ENCODE measurements at regions not wholly inside any gene's neighbourhood (a gene's known extent, or its start where the extent isn't known, plus 50 kb on each side); places are given as distances from the start of the nearest gene placed in this dataset.
"Not testable (repeated sequence)": the region's sequence is repeated elsewhere in the genome, so short reads cannot be mapped to it uniquely, and the experiment has no call there.

GRCh38 chr14:105624749-105625434, 98.5 kb downstream of the TMEM121 start:
- H3K36me3 ChIP-seq (ENCODE audit: control insufficient read depth, insufficient read depth, low read length); H3K4me1 ChIP-seq (ENCODE audit: control insufficient read depth, insufficient read depth, low read length); H3K4me3 ChIP-seq (ENCODE audit: low read depth, low read length); H3K27ac ChIP-seq (ENCODE audit: low read depth, low read length); H3K27me3 ChIP-seq (ENCODE audit: control insufficient read depth, insufficient read depth, low read length); H3K9ac ChIP-seq (ENCODE audit: low read depth, low read length): not testable (repeated sequence)
- H3K9me3 ChIP-seq (ENCODE audit: control insufficient read depth, insufficient read depth, low read length), result peaks cover 18% of the 10 kb centered on the region

- H3K27ac ChIP-seq (ENCODE audit: low read depth, low read length); H3K27me3 ChIP-seq (ENCODE audit: control insufficient read depth, insufficient read depth, low read length); H3K36me3 ChIP-seq (ENCODE audit: control insufficient read depth, insufficient read depth, low read length); H3K9ac ChIP-seq (ENCODE audit: low read depth, low read length); H3K4me3 ChIP-seq (ENCODE audit: low read depth, low read length); H3K4me1 ChIP-seq (ENCODE audit: control insufficient read depth, insufficient read depth, low read length): not testable (repeated sequence)
- peaks cover 22% of the 10 kb centered on the region for H3K9me3 ChIP-seq (ENCODE audit: control insufficient read depth, insufficient read depth, low read length)
Measured at GRCh38 chr14:105625448-105625847, 99.1 kb downstream of the TMEM121 start.

- not testable (repeated sequence) for H3K36me3 ChIP-seq (ENCODE audit: control insufficient read depth, insufficient read depth, low read length); H3K27ac ChIP-seq (ENCODE audit: low read depth, low read length); H3K9ac ChIP-seq (ENCODE audit: low read depth, low read length); H3K4me1 ChIP-seq (ENCODE audit: control insufficient read depth, insufficient read depth, low read length); H3K4me3 ChIP-seq (ENCODE audit: low read depth, low read length); H3K27me3 ChIP-seq (ENCODE audit: control insufficient read depth, insufficient read depth, low read length)
- peaks cover 29% of the 10 kb centered on the region for H3K9me3 ChIP-seq (ENCODE audit: control insufficient read depth, insufficient read depth, low read length)
Measured at GRCh38 chr14:105626111-105626510, 99.7 kb downstream of the TMEM121 start.

- H3K9ac ChIP-seq (ENCODE audit: low read depth, low read length); H3K27me3 ChIP-seq (ENCODE audit: control insufficient read depth, insufficient read depth, low read length); H3K4me3 ChIP-seq (ENCODE audit: low read depth, low read length); H3K4me1 ChIP-seq (ENCODE audit: control insufficient read depth, insufficient read depth, low read length); H3K27ac ChIP-seq (ENCODE audit: low read depth, low read length); H3K36me3 ChIP-seq (ENCODE audit: control insufficient read depth, insufficient read depth, low read length): not testable (repeated sequence)
- H3K9me3 ChIP-seq (ENCODE audit: control insufficient read depth, insufficient read depth, low read length), result peaks cover 25% of the 10 kb centered on the region
Measured at GRCh38 chr14:105626651-105627050, 100.3 kb downstream of the TMEM121 start.

- not testable (repeated sequence) for H3K4me3 ChIP-seq (ENCODE audit: low read depth, low read length); H3K9ac ChIP-seq (ENCODE audit: low read depth, low read length); H3K27ac ChIP-seq (ENCODE audit: low read depth, low read length); H3K27me3 ChIP-seq (ENCODE audit: control insufficient read depth, insufficient read depth, low read length); H3K4me1 ChIP-seq (ENCODE audit: control insufficient read depth, insufficient read depth, low read length); H3K36me3 ChIP-seq (ENCODE audit: control insufficient read depth, insufficient read depth, low read length)
- H3K9me3 ChIP-seq (ENCODE audit: control insufficient read depth, insufficient read depth, low read length), result peaks cover 29% of the 10 kb centered on the region
Measured at GRCh38 chr14:105627287-105627686, 100.9 kb downstream of the TMEM121 start.

- no peaks in the 10 kb centered on the region for H3K4me1 ChIP-seq (ENCODE audit: control insufficient read depth, insufficient read depth, low read length)
- no peak overlapping the region for H3K4me3 ChIP-seq (ENCODE audit: low read depth, low read length)
- no peak overlapping the region for H3K9ac ChIP-seq (ENCODE audit: low read depth, low read length)
- H3K36me3 ChIP-seq (ENCODE audit: control insufficient read depth, insufficient read depth, low read length), result no peaks in the 10 kb centered on the region
- no peak overlapping the region for H3K27ac ChIP-seq (ENCODE audit: low read depth, low read length)
- H3K9me3 ChIP-seq (ENCODE audit: control insufficient read depth, insufficient read depth, low read length), result peaks cover 31% of the 10 kb centered on the region
- no peaks in the 10 kb centered on the region for H3K27me3 ChIP-seq (ENCODE audit: control insufficient read depth, insufficient read depth, low read length)
Measured at GRCh38 chr14:105627701-105628100, 101.3 kb downstream of the TMEM121 start.

GRCh38 chr14:105628126-105628525, 101.7 kb downstream of the TMEM121 start:
- H3K27ac ChIP-seq (ENCODE audit: low read depth, low read length); H3K36me3 ChIP-seq (ENCODE audit: control insufficient read depth, insufficient read depth, low read length); H3K27me3 ChIP-seq (ENCODE audit: control insufficient read depth, insufficient read depth, low read length); H3K4me1 ChIP-seq (ENCODE audit: control insufficient read depth, insufficient read depth, low read length); H3K4me3 ChIP-seq (ENCODE audit: low read depth, low read length); H3K9ac ChIP-seq (ENCODE audit: low read depth, low read length): not testable (repeated sequence)
- peaks cover 29% of the 10 kb centered on the region for H3K9me3 ChIP-seq (ENCODE audit: control insufficient read depth, insufficient read depth, low read length)

- H3K9ac ChIP-seq (ENCODE audit: low read depth, low read length); H3K4me1 ChIP-seq (ENCODE audit: control insufficient read depth, insufficient read depth, low read length); H3K27ac ChIP-seq (ENCODE audit: low read depth, low read length); H3K4me3 ChIP-seq (ENCODE audit: low read depth, low read length); H3K36me3 ChIP-seq (ENCODE audit: control insufficient read depth, insufficient read depth, low read length); H3K27me3 ChIP-seq (ENCODE audit: control insufficient read depth, insufficient read depth, low read length): not testable (repeated sequence)
- peaks cover 29% of the 10 kb centered on the region for H3K9me3 ChIP-seq (ENCODE audit: control insufficient read depth, insufficient read depth, low read length)
Measured at GRCh38 chr14:105628531-105629067, 102.2 kb downstream of the TMEM121 start.

GRCh38 chr14:105629091-105629885, 102.9 kb downstream of the TMEM121 start:
- not testable (repeated sequence) for H3K27ac ChIP-seq (ENCODE audit: low read depth, low read length); H3K4me1 ChIP-seq (ENCODE audit: control insufficient read depth, insufficient read depth, low read length); H3K4me3 ChIP-seq (ENCODE audit: low read depth, low read length); H3K27me3 ChIP-seq (ENCODE audit: control insufficient read depth, insufficient read depth, low read length); H3K36me3 ChIP-seq (ENCODE audit: control insufficient read depth, insufficient read depth, low read length); H3K9ac ChIP-seq (ENCODE audit: low read depth, low read length)
- peaks cover 31% of the 10 kb centered on the region for H3K9me3 ChIP-seq (ENCODE audit: control insufficient read depth, insufficient read depth, low read length)

GRCh38 chr14:105629886-105630215, 103.5 kb downstream of the TMEM121 start:
- H3K9me3 ChIP-seq (ENCODE audit: control insufficient read depth, insufficient read depth, low read length), result peaks cover 31% of the 10 kb centered on the region
- no peak overlapping the region for H3K4me3 ChIP-seq (ENCODE audit: low read depth, low read length)
- no peak overlapping the region for H3K27ac ChIP-seq (ENCODE audit: low read depth, low read length)
- H3K4me1 ChIP-seq (ENCODE audit: control insufficient read depth, insufficient read depth, low read length), result no peaks in the 10 kb centered on the region
- no peaks in the 10 kb centered on the region for H3K36me3 ChIP-seq (ENCODE audit: control insufficient read depth, insufficient read depth, low read length)
- no peak overlapping the region for H3K9ac ChIP-seq (ENCODE audit: low read depth, low read length)
- H3K27me3 ChIP-seq (ENCODE audit: control insufficient read depth, insufficient read depth, low read length), result no peaks in the 10 kb centered on the region

GRCh38 chr14:105630293-105630934, 104.0 kb downstream of the TMEM121 start:
- H3K36me3 ChIP-seq (ENCODE audit: control insufficient read depth, insufficient read depth, low read length); H3K27ac ChIP-seq (ENCODE audit: low read depth, low read length); H3K4me1 ChIP-seq (ENCODE audit: control insufficient read depth, insufficient read depth, low read length); H3K4me3 ChIP-seq (ENCODE audit: low read depth, low read length); H3K27me3 ChIP-seq (ENCODE audit: control insufficient read depth, insufficient read depth, low read length); H3K9ac ChIP-seq (ENCODE audit: low read depth, low read length): not testable (repeated sequence)
- peaks cover 34% of the 10 kb centered on the region for H3K9me3 ChIP-seq (ENCODE audit: control insufficient read depth, insufficient read depth, low read length)
